ENCODE measurements at regions not wholly inside any gene's neighbourhood (a gene's known extent, or its start where the extent isn't known, plus 50 kb on each side); places are given as distances from the start of the nearest gene placed in this dataset.

GRCh38 chr9:115220319-115221005, 102.5 kb upstream of the TNC start:
- TF ChIP-seq POLR2AphosphoS5 (IDR thresholded peaks at IDR 0.05; ENCODE audit: low read depth, low read length): no peak
- no peak for TF ChIP-seq CTCF (IDR thresholded peaks at IDR 0.05)
